CD4-positive, alpha-beta memory T cell (primary cell): ENCODE measurements at regions not wholly inside any gene's neighbourhood (a gene's known extent, or its start where the extent isn't known, plus 50 kb on each side); places are given as distances from the start of the nearest gene placed in this dataset.

Experiments used
- CTCF ChIA-PET: fragments of 350-600 bp; sonication (Branson Sonifier 250); formaldehyde crosslinking; loops from one replicate; lab custom pipeline; 2021; ENCODE audit warnings: inconsistent platforms; ENCODE audit not compliant: partially characterized antibody; lab: Charles Lee
- POLR2A ChIA-PET: fragments of 350-600 bp; sonication (Branson Sonifier 250); formaldehyde crosslinking; loops from one replicate; lab custom pipeline; 2021; ENCODE audit not compliant: partially characterized antibody; lab: Charles Lee
- DNase-seq, 5 donors: peaks; one replicate each; pipeline versions ENCODE4 v3.0.0 to v3.0.0-alpha.2; 2020 to 2022; ENCODE audit warnings: mixed read lengths in 1 of 5
- H3K27ac ChIP-seq: one replicate; pipeline ENCODE4 v1.7.0; 2013; ENCODE audit warnings: low read depth, low read length
- H3K27me3 ChIP-seq: 2 replicates; pipeline ENCODE4 v1.7.0; 2013; ENCODE audit warnings: mild to moderate bottlenecking, low read length, moderate library complexity; ENCODE audit not compliant: insufficient read depth
- H3K36me3 ChIP-seq: 2 replicates; pipeline ENCODE4 v1.7.0; 2013; ENCODE audit warnings: mild to moderate bottlenecking, low read length, moderate library complexity; ENCODE audit not compliant: insufficient read depth
- H3K4me1 ChIP-seq: 2 replicates; pipeline ENCODE4 v1.7.0; 2013; ENCODE audit warnings: mild to moderate bottlenecking, low read length, moderate library complexity; ENCODE audit not compliant: insufficient read depth
- H3K4me3 ChIP-seq, 2 donors: one replicate each; pipeline ENCODE4 v1.7.0; 2013; ENCODE audit warnings: low read length in 2 of 2, mild to moderate bottlenecking in 1 of 2
- H3K9me3 ChIP-seq, 2 donors: one replicate each; pipeline ENCODE4 v1.7.0; 2013; ENCODE audit warnings: low read length in 2 of 2, control low read depth in 1 of 2; ENCODE audit not compliant: control insufficient read depth in 1 of 2
- H3K27ac Mint-ChIP-seq, 7 donors: one replicate each; pipeline ENCODE4 v1.8.0; 2020 to 2021; ENCODE audit warnings: mixed read lengths in 7 of 7, mild to moderate bottlenecking in 6 of 7, inconsistent platforms in 3 of 7, moderate library complexity in 3 of 7
- H3K27me3 Mint-ChIP-seq, 2 donors: one replicate each; pipeline ENCODE4 v1.8.0; 2020 to 2021; ENCODE audit warnings: mixed read lengths in 2 of 2
- H3K36me3 Mint-ChIP-seq, 2 donors: one replicate each; pipeline ENCODE4 v1.8.0; 2020 to 2021; ENCODE audit warnings: mixed read lengths in 2 of 2, inconsistent platforms in 1 of 2, mild to moderate bottlenecking in 1 of 2
- H3K4me1 Mint-ChIP-seq, 4 donors: one replicate each; pipeline ENCODE4 v1.8.0; 2020 to 2021; ENCODE audit warnings: mixed read lengths in 4 of 4, mild to moderate bottlenecking in 1 of 4
- H3K4me3 Mint-ChIP-seq, 8 donors: one replicate each; pipeline ENCODE4 v1.8.0; 2020 to 2021; ENCODE audit warnings: mixed read lengths in 8 of 8, mild to moderate bottlenecking in 7 of 8, moderate library complexity in 6 of 8, inconsistent platforms in 3 of 8
- H3K9me3 Mint-ChIP-seq, 8 donors: one replicate each; pipeline ENCODE4 v1.8.0; 2020 to 2021; ENCODE audit warnings: mixed read lengths in 8 of 8, mild to moderate bottlenecking in 5 of 8, inconsistent platforms in 3 of 8, moderate library complexity in 1 of 8
- intact Hi-C: fragments of 100-400 bp; cut with micrococcal nuclease; formaldehyde crosslinking; loops from one replicate; pipeline ENCODE4 v1.15.1; 2023

GRCh38 chr6:134520181-134521115 lies 202.5 kb upstream of the SGK1 start:
- no peaks in the 10 kb centered on the region for H3K27me3 Mint-ChIP-seq
- H3K36me3 ChIP-seq: no peaks in the 10 kb centered on the region
- peak overlapping the region in 5 of 7 donors; percentile 0 to 88 (median 33) for H3K27ac Mint-ChIP-seq
- no peaks in the 10 kb centered on the region for H3K36me3 Mint-ChIP-seq
- no peaks in the 10 kb centered on the region for H3K9me3 ChIP-seq
- peaks cover 18% of the 10 kb centered on the region for H3K4me1 ChIP-seq
- H3K4me1 Mint-ChIP-seq: peaks cover 7 to 25% (median 17%) of the 10 kb centered on the region in 4 donors
- ChIA-PET POLR2A (interaction anchor here (0.7 kb wide), 1 partner anchor 8 kb away, joined by 3 read pairs; no protein-coding TSS in a partner anchor), CTCF (no interaction called here)
- no peaks in the 10 kb centered on the region for H3K27me3 ChIP-seq
- no peak overlapping the region for H3K4me3 ChIP-seq
- no peak for DNase-seq
- peak overlapping the region in 3 of 8 donors; percentile 11 to 28 (median 22) for H3K4me3 Mint-ChIP-seq
- H3K27ac ChIP-seq: no peak overlapping the region
- peaks cover 0 to 2% (median 0%) of the 10 kb centered on the region in 8 donors for H3K9me3 Mint-ChIP-seq
- intact Hi-C loops: no loop called here

DNA sequence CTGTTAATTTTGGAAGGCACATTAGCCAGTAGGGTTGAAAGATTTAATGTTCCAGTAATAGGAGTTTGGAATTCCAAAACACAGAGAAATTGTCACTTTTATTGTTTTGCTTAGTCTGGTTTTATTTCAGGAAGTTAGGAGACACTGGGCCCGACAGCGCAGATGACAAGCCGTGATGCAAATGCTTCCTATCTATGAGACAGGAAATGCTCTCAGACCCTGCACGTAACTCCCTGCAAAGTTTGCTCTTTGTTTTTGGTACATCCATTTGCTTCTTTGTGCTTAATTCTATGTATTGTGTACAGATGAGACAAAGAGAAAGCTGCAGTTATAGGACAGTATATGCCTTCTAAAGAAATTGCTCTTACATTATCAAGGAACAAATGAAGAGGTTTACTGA lies 201.6 kb upstream of the SGK1 start:
- H3K4me3 ChIP-seq: no peak overlapping the region
- Mint-ChIP-seq H3K36me3 (no peaks in the 10 kb centered on the region), H3K27ac (peak overlapping the region; percentile 65 to 91 (median 87)), H3K4me3 (peak overlapping the region in 7 of 8 donors; percentile 43 to 80 (median 77)), H3K4me1 (peaks cover 7 to 25% (median 17%) of the 10 kb centered on the region in 4 donors), H3K27me3 (no peaks in the 10 kb centered on the region), H3K9me3 (peaks cover 0 to 2% (median 0%) of the 10 kb centered on the region in 8 donors)
- CTCF ChIA-PET: no interaction called here
- peaks cover 18% of the 10 kb centered on the region for H3K4me1 ChIP-seq
- no peak overlapping the region for H3K27ac ChIP-seq
- intact Hi-C loops: loop anchor here (5.0 kb wide), 1 partner anchor 342 kb away; no protein-coding TSS in a partner anchor
- no peaks in the 10 kb centered on the region for H3K9me3 ChIP-seq
- peak; percentile 41 to 61 (median 51) for DNase-seq
- no peaks in the 10 kb centered on the region for H3K27me3 ChIP-seq
- POLR2A ChIA-PET: interaction anchor here (0.7 kb wide), 1 partner anchor 9 kb away, joined by 3 read pairs; no protein-coding TSS in a partner anchor
- no peaks in the 10 kb centered on the region for H3K36me3 ChIP-seq

- POLR2A ChIA-PET: no interaction called here
- intact Hi-C loops: loop anchor here (5.0 kb wide), 1 partner anchor 341 kb away; no protein-coding TSS in a partner anchor
- H3K9me3 Mint-ChIP-seq: no peaks in the 10 kb centered on the region
- no peak overlapping the region for H3K27ac ChIP-seq
- no peaks in the 10 kb centered on the region for H3K9me3 ChIP-seq
- H3K4me1 ChIP-seq: peaks cover 18% of the 10 kb centered on the region
- no peaks in the 10 kb centered on the region for H3K27me3 Mint-ChIP-seq
- peaks cover 7 to 25% (median 15%) of the 10 kb centered on the region in 4 donors for H3K4me1 Mint-ChIP-seq
- no peak overlapping the region for H3K4me3 Mint-ChIP-seq
- CTCF ChIA-PET: no interaction called here
- H3K27me3 ChIP-seq: no peaks in the 10 kb centered on the region
- H3K36me3 Mint-ChIP-seq: no peaks in the 10 kb centered on the region
- H3K4me3 ChIP-seq: no peak overlapping the region
- H3K36me3 ChIP-seq: no peaks in the 10 kb centered on the region
- peak overlapping the region in 6 of 7 donors; percentile 22 to 89 (median 66) for H3K27ac Mint-ChIP-seq
- DNase-seq: no peak
These were observed 200.0 kb upstream of the SGK1 start for GRCh38 chr6:134517868-134518267.

DNA sequence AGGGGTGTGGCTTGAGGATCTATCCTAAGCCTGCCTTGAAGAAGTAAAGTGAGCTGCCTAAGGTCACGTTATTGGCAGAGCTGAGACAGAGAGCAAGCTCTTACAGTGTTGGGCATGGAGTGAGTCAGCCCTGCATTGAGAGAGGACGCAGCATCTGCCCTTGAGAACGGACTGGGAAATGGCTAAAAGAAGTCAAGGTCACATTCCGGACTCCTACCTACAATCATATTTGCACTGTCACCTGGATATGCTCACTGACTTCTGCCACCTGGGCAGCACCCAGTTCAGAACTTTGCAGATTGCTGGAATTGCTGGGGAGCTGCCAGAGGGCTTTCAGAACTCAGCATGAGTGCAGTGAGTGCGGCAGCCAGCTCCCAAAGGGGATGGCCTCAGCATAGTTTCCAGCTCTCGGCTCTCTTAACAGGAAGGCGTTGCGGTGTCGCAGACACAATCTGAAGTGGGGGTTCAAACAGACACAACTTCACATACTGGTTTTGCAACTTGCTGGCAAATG lies 199.3 kb upstream of the SGK1 start:
- H3K9me3 Mint-ChIP-seq: no peaks in the 10 kb centered on the region
- no peaks in the 10 kb centered on the region for H3K27me3 Mint-ChIP-seq
- intact Hi-C loops: loop anchor here (5.0 kb wide), 1 partner anchor 340 kb away; no protein-coding TSS in a partner anchor
- no peaks in the 10 kb centered on the region for H3K9me3 ChIP-seq
- POLR2A ChIA-PET: no interaction called here
- no peaks in the 10 kb centered on the region for H3K27me3 ChIP-seq
- DNase-seq: no peak
- no peaks in the 10 kb centered on the region for H3K36me3 Mint-ChIP-seq
- H3K4me1 ChIP-seq: peaks cover 18% of the 10 kb centered on the region
- H3K4me3 ChIP-seq: no peak overlapping the region
- H3K27ac Mint-ChIP-seq: peak overlapping the region in 4 of 7 donors; percentile 22 to 89 (median 58)
- H3K4me1 Mint-ChIP-seq: peaks cover 7 to 25% (median 15%) of the 10 kb centered on the region in 4 donors
- CTCF ChIA-PET: no interaction called here
- no peak overlapping the region for H3K27ac ChIP-seq
- no peak overlapping the region for H3K4me3 Mint-ChIP-seq
- H3K36me3 ChIP-seq: no peaks in the 10 kb centered on the region

GRCh38 chr6:134516582-134516981 lies 198.7 kb upstream of the SGK1 start:
- intact Hi-C loops: loop anchor here (5.0 kb wide), 1 partner anchor 339 kb away; no protein-coding TSS in a partner anchor
- Histone ChIP-seq H3K4me3 (no peak overlapping the region), H3K27me3 (no peaks in the 10 kb centered on the region), H3K27ac (no peak overlapping the region), H3K9me3 (no peaks in the 10 kb centered on the region), H3K4me1 (peaks cover 18% of the 10 kb centered on the region), H3K36me3 (no peaks in the 10 kb centered on the region)
- Mint-ChIP-seq H3K4me3 (no peak overlapping the region), H3K27ac (peak overlapping the region in 2 of 7 donors; percentile 5 to 38), H3K36me3 (no peaks in the 10 kb centered on the region), H3K9me3 (no peaks in the 10 kb centered on the region), H3K27me3 (no peaks in the 10 kb centered on the region), H3K4me1 (peaks cover 7 to 25% (median 15%) of the 10 kb centered on the region in 4 donors)
- ChIA-PET CTCF (no interaction called here), POLR2A (no interaction called here)
- DNase-seq: no peak

- POLR2A ChIA-PET: no interaction called here
- H3K4me3 ChIP-seq: no peak overlapping the region
- H3K27me3 Mint-ChIP-seq: no peaks in the 10 kb centered on the region
- H3K4me1 ChIP-seq: peaks cover 18% of the 10 kb centered on the region
- no peaks in the 10 kb centered on the region for H3K36me3 ChIP-seq
- H3K9me3 Mint-ChIP-seq: no peaks in the 10 kb centered on the region
- H3K9me3 ChIP-seq: no peaks in the 10 kb centered on the region
- no peak for DNase-seq
- no peaks in the 10 kb centered on the region for H3K27me3 ChIP-seq
- peak overlapping the region in 1 of 7 donors; percentile 9 for H3K27ac Mint-ChIP-seq
- peaks cover 7 to 24% (median 15%) of the 10 kb centered on the region in 4 donors for H3K4me1 Mint-ChIP-seq
- intact Hi-C loops: loop anchor here (5.0 kb wide), 1 partner anchor 339 kb away; no protein-coding TSS in a partner anchor
- CTCF ChIA-PET: no interaction called here
- no peaks in the 10 kb centered on the region for H3K36me3 Mint-ChIP-seq
- no peak overlapping the region for H3K4me3 Mint-ChIP-seq
- H3K27ac ChIP-seq: no peak overlapping the region
These were observed 198.1 kb upstream of the SGK1 start for GRCh38 chr6:134515986-134516385.

- Mint-ChIP-seq H3K4me1 (peaks cover 0 to 6% (median 0%) of the 10 kb centered on the region in 4 donors), H3K27me3 (no peaks in the 10 kb centered on the region), H3K9me3 (no peaks in the 10 kb centered on the region), H3K4me3 (no peak overlapping the region), H3K27ac (no peak overlapping the region), H3K36me3 (no peaks in the 10 kb centered on the region)
- ChIA-PET CTCF (interaction anchor here (0.5 kb wide), 1 partner anchor 19 kb away, joined by 3 read pairs; no protein-coding TSS in a partner anchor), POLR2A (no interaction called here)
- Histone ChIP-seq H3K9me3 (no peaks in the 10 kb centered on the region), H3K4me3 (no peak overlapping the region), H3K4me1 (no peaks in the 10 kb centered on the region), H3K27ac (no peak overlapping the region), H3K27me3 (no peaks in the 10 kb centered on the region), H3K36me3 (no peaks in the 10 kb centered on the region)
- intact Hi-C loops: no loop called here
- no peak for DNase-seq
These were observed 195.1 kb upstream of the SGK1 start for GRCh38 chr6:134512981-134513391.
